ENCODE measurements at regions not wholly inside any gene's neighbourhood (a gene's known extent, or its start where the extent isn't known, plus 50 kb on each side); places are given as distances from the start of the nearest gene placed in this dataset.

DNA sequence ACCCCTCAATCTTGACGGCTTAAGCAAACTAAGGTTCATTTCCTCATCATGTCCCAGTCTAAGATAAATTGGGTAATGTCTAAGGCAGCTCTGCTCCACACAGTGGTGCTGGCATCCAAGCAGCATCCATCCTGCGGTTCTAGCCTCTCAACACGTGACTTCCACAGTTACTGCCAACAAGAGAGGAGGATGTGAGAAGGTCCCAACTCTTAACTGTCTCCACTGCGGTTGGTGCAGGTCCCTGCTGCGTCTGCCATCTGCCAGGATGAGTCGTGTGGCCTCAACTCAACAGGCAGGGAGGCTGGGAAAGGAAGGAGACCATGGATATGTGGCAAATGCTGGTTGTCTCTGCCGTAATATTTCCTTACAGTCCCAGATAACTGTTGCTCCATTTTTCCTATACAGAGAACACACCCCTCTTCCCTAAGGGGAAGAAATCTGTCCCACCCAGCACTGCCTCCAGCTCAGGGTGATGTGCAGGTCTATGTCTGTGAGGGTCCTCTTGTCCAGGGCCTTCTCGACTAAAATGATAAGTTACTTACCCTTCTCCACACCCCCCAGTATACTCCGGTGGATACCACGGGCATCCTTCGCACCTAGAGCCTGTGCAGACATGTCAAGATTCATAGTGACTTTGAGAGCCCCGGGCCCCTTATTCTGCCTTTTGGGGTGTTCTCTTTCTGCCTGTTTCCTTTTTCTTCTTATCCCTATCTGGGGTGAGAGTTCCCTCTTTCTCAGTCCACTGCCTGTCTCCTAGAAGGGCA is 64.7 kb downstream of the KCNJ18 start:
- TF ChIP-seq, protein P1, sequence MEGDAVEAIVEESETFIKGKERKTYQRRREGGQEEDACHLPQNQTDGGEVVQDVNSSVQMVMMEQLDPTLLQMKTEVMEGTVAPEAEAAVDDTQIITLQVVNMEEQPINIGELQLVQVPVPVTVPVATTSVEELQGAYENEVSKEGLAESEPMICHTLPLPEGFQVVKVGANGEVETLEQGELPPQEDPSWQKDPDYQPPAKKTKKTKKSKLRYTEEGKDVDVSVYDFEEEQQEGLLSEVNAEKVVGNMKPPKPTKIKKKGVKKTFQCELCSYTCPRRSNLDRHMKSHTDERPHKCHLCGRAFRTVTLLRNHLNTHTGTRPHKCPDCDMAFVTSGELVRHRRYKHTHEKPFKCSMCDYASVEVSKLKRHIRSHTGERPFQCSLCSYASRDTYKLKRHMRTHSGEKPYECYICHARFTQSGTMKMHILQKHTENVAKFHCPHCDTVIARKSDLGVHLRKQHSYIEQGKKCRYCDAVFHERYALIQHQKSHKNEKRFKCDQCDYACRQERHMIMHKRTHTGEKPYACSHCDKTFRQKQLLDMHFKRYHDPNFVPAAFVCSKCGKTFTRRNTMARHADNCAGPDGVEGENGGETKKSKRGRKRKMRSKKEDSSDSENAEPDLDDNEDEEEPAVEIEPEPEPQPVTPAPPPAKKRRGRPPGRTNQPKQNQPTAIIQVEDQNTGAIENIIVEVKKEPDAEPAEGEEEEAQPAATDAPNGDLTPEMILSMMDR (IDR thresholded peaks at IDR 0.05; ENCODE audit: borderline replicate concordance, extremely low read depth, low read length, poor library complexity, severe bottlenecking): no peak
- TF ChIP-seq EZH2 (IDR thresholded peaks at IDR 0.05; ENCODE audit: borderline replicate concordance, low read depth, low read length, severe bottlenecking): no peak

All from DND-41 (cell line).